Mesendoderm (in vitro differentiated cells): ENCODE measurements at regions not wholly inside any gene's neighbourhood (a gene's known extent, or its start where the extent isn't known, plus 50 kb on each side); places are given as distances from the start of the nearest gene placed in this dataset.

ENCODE experiments used
- DNase-seq: peaks from one replicate; pipeline ENCODE4 v3.0.0; 2013
- H2AK5ac ChIP-seq: 2 replicates; pipeline ENCODE4 v1.6.1; 2013; ENCODE audit warnings: low read length, inconsistent platforms
- H2BK120ac ChIP-seq: 2 replicates; pipeline ENCODE4 v1.6.1; 2013; ENCODE audit warnings: low read depth, mild to moderate bottlenecking, low read length, moderate library complexity, mixed read lengths
- H2BK15ac ChIP-seq: replicated peaks from 2 replicates; pipeline ENCODE4 v1.6.1; 2013; ENCODE audit warnings: low read depth, mild to moderate bottlenecking, moderate library complexity
- H2BK5ac ChIP-seq: 2 replicates; pipeline ENCODE4 v1.6.1; 2013; ENCODE audit warnings: low read length, inconsistent platforms
- H3K18ac ChIP-seq: 2 replicates; pipeline ENCODE4 v1.6.1; 2013; ENCODE audit warnings: mild to moderate bottlenecking, low read length, mixed read lengths
- H3K23ac ChIP-seq: one replicate; pipeline ENCODE4 v1.6.1; 2013; ENCODE audit warnings: low read length
- H3K27ac ChIP-seq: 2 replicates; pipeline ENCODE4 v1.5.1; 2013; ENCODE audit warnings: low read depth, mild to moderate bottlenecking, inconsistent platforms, low read length, moderate library complexity
- H3K27me3 ChIP-seq: 2 replicates; pipeline ENCODE4 v1.6.1; 2013; ENCODE audit warnings: low read length, control low read depth, mild to moderate bottlenecking, inconsistent platforms; ENCODE audit not compliant: insufficient read depth, poor library complexity
- H3K36me3 ChIP-seq: 2 replicates; pipeline ENCODE4 v1.6.1; 2013; ENCODE audit warnings: low read length, inconsistent platforms; ENCODE audit not compliant: control insufficient read depth, insufficient read depth
- H3K4ac ChIP-seq: one replicate; pipeline ENCODE4 v1.6.1; 2013; ENCODE audit warnings: low read depth, mild to moderate bottlenecking, low read length, moderate library complexity
- H3K4me1 ChIP-seq: 2 replicates; pipeline ENCODE4 v1.6.1; 2013; ENCODE audit warnings: low read depth, low read length, inconsistent platforms; ENCODE audit not compliant: control insufficient read depth
- H3K4me2 ChIP-seq: 2 replicates; pipeline ENCODE4 v1.6.1; 2013; ENCODE audit warnings: low read length
- H3K4me3 ChIP-seq: 2 replicates; pipeline ENCODE4 v1.5.1; 2013; ENCODE audit warnings: mild to moderate bottlenecking, low read length
- H3K56ac ChIP-seq: one replicate; pipeline ENCODE4 v1.6.1; 2013; ENCODE audit warnings: low read length
- H3K79me1 ChIP-seq: 2 replicates; pipeline ENCODE4 v1.6.1; 2013; ENCODE audit warnings: low read length, inconsistent platforms
- H3K79me2 ChIP-seq: 2 replicates; pipeline ENCODE4 v1.6.1; 2013; ENCODE audit warnings: mild to moderate bottlenecking, low read length; ENCODE audit not compliant: control insufficient read depth, insufficient read depth
- H3K9ac ChIP-seq: 2 replicates; pipeline ENCODE4 v1.6.1; 2013; ENCODE audit warnings: low read length, inconsistent platforms
- H4K5ac ChIP-seq: one replicate; pipeline ENCODE4 v1.6.1; 2013; ENCODE audit warnings: low read length
- H4K8ac ChIP-seq: one replicate; pipeline ENCODE4 v1.6.1; 2013; ENCODE audit warnings: low read depth, mild to moderate bottlenecking, control low read depth, low read length, moderate library complexity
- WGBS: extraction: QIAGEN DNeasy Blood & Tissue Kit; methylation state at CpG from one replicate; pipeline ENCODE4 v1.1.7; 2013; ENCODE audit warnings: low lambda C conversion rate, missing lambda C conversion rate; ENCODE audit not compliant: insufficient coverage; ENCODE audit errors: extremely low coverage; 5-methylcytosine and 5-hydroxymethylcytosine counted together

GRCh38 chr5:29897916-29898315 lies 1295.6 kb upstream of the CDH6 start:
- Histone ChIP-seq H2AK5ac (no peak overlapping the region), H3K27me3 (no peaks in the 10 kb centered on the region), H3K4me3 (no peak overlapping the region), H4K8ac (no peak overlapping the region), H3K4me2 (no peak overlapping the region), H3K4ac (no peak overlapping the region), H3K4me1 (no peaks in the 10 kb centered on the region), H2BK5ac (no peak overlapping the region), H3K36me3 (no peaks in the 10 kb centered on the region), H3K9ac (no peak overlapping the region), H4K5ac (no peak overlapping the region), H3K56ac (no peak overlapping the region), H3K18ac (no peak overlapping the region), H3K27ac (no peak overlapping the region), H3K79me1 (no peaks in the 10 kb centered on the region), H2BK120ac (no peak overlapping the region), H3K23ac (no peak overlapping the region), H3K79me2 (no peaks in the 10 kb centered on the region), H2BK15ac (no peak overlapping the region)
- peak; percentile 2 for DNase-seq

- Histone ChIP-seq H2BK15ac (no peak overlapping the region), H2BK5ac (no peak overlapping the region), H3K4me2 (no peak overlapping the region), H3K4me1 (no peaks in the 10 kb centered on the region), H2BK120ac (no peak overlapping the region), H3K56ac (no peak overlapping the region), H3K9ac (no peak overlapping the region), H4K5ac (no peak overlapping the region), H3K79me1 (no peaks in the 10 kb centered on the region), H3K79me2 (no peaks in the 10 kb centered on the region), H3K36me3 (no peaks in the 10 kb centered on the region), H3K27ac (no peak overlapping the region), H3K18ac (no peak overlapping the region), H4K8ac (no peak overlapping the region), H3K23ac (no peak overlapping the region), H3K4me3 (no peak overlapping the region), H3K27me3 (no peaks in the 10 kb centered on the region), H2AK5ac (no peak overlapping the region), H3K4ac (no peak overlapping the region)
- DNase-seq = no peak
- WGBS = no CpG with 5 or more reads among the region's 1 CpG
Observed at GRCh38 chr5:29896646-29897045, 1296.8 kb upstream of the CDH6 start.

- Histone ChIP-seq H3K36me3 (no peaks in the 10 kb centered on the region), H3K27ac (no peak overlapping the region), H3K23ac (no peak overlapping the region), H3K4me2 (no peak overlapping the region), H2BK5ac (no peak overlapping the region), H3K79me2 (no peaks in the 10 kb centered on the region), H3K79me1 (no peaks in the 10 kb centered on the region), H3K4ac (no peak overlapping the region), H2BK120ac (no peak overlapping the region), H3K4me3 (no peak overlapping the region), H3K56ac (no peak overlapping the region), H2BK15ac (no peak overlapping the region), H3K18ac (no peak overlapping the region), H3K27me3 (no peaks in the 10 kb centered on the region), H2AK5ac (no peak overlapping the region), H4K8ac (no peak overlapping the region), H3K4me1 (no peaks in the 10 kb centered on the region), H3K9ac (no peak overlapping the region), H4K5ac (no peak overlapping the region)
- WGBS = no CpG with 5 or more reads among the region's 2 CpGs
- no peak for DNase-seq
Observed at GRCh38 chr5:29894668-29895067, 1298.8 kb upstream of the CDH6 start.

- no peak overlapping the region for H3K27ac ChIP-seq
- DNase-seq = no peak
- no peak overlapping the region for H2BK15ac ChIP-seq
- no CpG with 5 or more reads among the region's 6 CpGs for WGBS
- H3K27me3 ChIP-seq = no peaks in the 10 kb centered on the region
- H3K79me1 ChIP-seq = no peaks in the 10 kb centered on the region
- H3K4ac ChIP-seq = no peak overlapping the region
- no peaks in the 10 kb centered on the region for H3K4me1 ChIP-seq
- H3K23ac ChIP-seq = no peak overlapping the region
- no peak overlapping the region for H3K56ac ChIP-seq
- no peak overlapping the region for H2AK5ac ChIP-seq
- no peak overlapping the region for H2BK120ac ChIP-seq
- H3K36me3 ChIP-seq = no peaks in the 10 kb centered on the region
- no peak overlapping the region for H4K8ac ChIP-seq
- H3K9ac ChIP-seq = no peak overlapping the region
- H2BK5ac ChIP-seq = no peak overlapping the region
- H4K5ac ChIP-seq = no peak overlapping the region
- no peak overlapping the region for H3K4me3 ChIP-seq
- no peaks in the 10 kb centered on the region for H3K79me2 ChIP-seq
- H3K18ac ChIP-seq = no peak overlapping the region
- H3K4me2 ChIP-seq = no peak overlapping the region
Observed at GRCh38 chr5:29889051-29889450, 1304.4 kb upstream of the CDH6 start.

GRCh38 chr5:29885595-29885994 lies 1307.9 kb upstream of the CDH6 start:
- H3K4ac ChIP-seq = no peak overlapping the region
- no peaks in the 10 kb centered on the region for H3K27me3 ChIP-seq
- no peak overlapping the region for H2AK5ac ChIP-seq
- no peaks in the 10 kb centered on the region for H3K79me2 ChIP-seq
- H3K4me3 ChIP-seq = no peak overlapping the region
- no peak overlapping the region for H3K23ac ChIP-seq
- no peak overlapping the region for H3K9ac ChIP-seq
- no peaks in the 10 kb centered on the region for H3K4me1 ChIP-seq
- no peak overlapping the region for H4K5ac ChIP-seq
- H3K18ac ChIP-seq = no peak overlapping the region
- no peaks in the 10 kb centered on the region for H3K79me1 ChIP-seq
- no peak overlapping the region for H2BK120ac ChIP-seq
- DNase-seq = no peak
- H3K27ac ChIP-seq = no peak overlapping the region
- no peak overlapping the region for H4K8ac ChIP-seq
- H3K4me2 ChIP-seq = no peak overlapping the region
- H3K36me3 ChIP-seq = no peaks in the 10 kb centered on the region
- no peak overlapping the region for H3K56ac ChIP-seq
- WGBS = no CpG with 5 or more reads among the region's 9 CpGs
- H2BK15ac ChIP-seq = no peak overlapping the region
- H2BK5ac ChIP-seq = no peak overlapping the region

DNA sequence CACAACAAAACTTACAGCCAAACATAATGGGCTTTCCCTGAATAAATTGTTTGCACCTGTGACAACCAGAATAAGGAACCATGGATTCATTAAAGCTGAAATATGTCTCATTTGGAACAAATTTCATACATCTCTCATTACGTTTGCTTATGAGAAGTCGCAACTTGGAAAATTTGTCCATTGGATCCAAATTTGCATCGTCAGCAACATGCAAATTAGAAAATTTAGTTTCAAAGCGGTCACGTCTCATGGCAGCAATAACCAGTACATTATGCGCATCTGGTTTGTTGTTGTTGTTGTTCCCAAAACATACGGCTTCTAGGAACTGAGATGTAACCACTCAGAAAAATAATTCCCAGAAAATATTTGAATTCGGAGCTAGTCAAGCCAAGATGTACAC lies 1311.5 kb upstream of the CDH6 start:
- no peak overlapping the region for H2BK120ac ChIP-seq
- H3K4me1 ChIP-seq = no peaks in the 10 kb centered on the region
- H3K4ac ChIP-seq = no peak overlapping the region
- no peak overlapping the region for H3K18ac ChIP-seq
- H4K5ac ChIP-seq = no peak overlapping the region
- H3K36me3 ChIP-seq = no peaks in the 10 kb centered on the region
- H2BK15ac ChIP-seq = no peak overlapping the region
- H3K4me3 ChIP-seq = no peak overlapping the region
- no peaks in the 10 kb centered on the region for H3K79me2 ChIP-seq
- no peak overlapping the region for H2AK5ac ChIP-seq
- H3K23ac ChIP-seq = no peak overlapping the region
- no peak overlapping the region for H3K56ac ChIP-seq
- WGBS = no CpG with 5 or more reads among the region's 8 CpGs
- H3K4me2 ChIP-seq = no peak overlapping the region
- no peaks in the 10 kb centered on the region for H3K79me1 ChIP-seq
- no peak overlapping the region for H4K8ac ChIP-seq
- H3K27ac ChIP-seq = no peak overlapping the region
- DNase-seq = no peak
- H3K9ac ChIP-seq = no peak overlapping the region
- no peaks in the 10 kb centered on the region for H3K27me3 ChIP-seq
- no peak overlapping the region for H2BK5ac ChIP-seq
